ENCODE measurements at regions not wholly inside any gene's neighbourhood (a gene's known extent, or its start where the extent isn't known, plus 50 kb on each side); places are given as distances from the start of the nearest gene placed in this dataset.

- H3K27me3 ChIP-seq (ENCODE audit: insufficient read depth, poor library complexity, severe bottlenecking): no peaks in the 10 kb centered on the region
- no peak for TF ChIP-seq REST (IDR thresholded peaks at IDR 0.05; ENCODE audit: insufficient replicate concordance, low read depth)
- no peak for TF ChIP-seq SPI1 (IDR thresholded peaks at IDR 0.05; ENCODE audit: borderline replicate concordance, low read depth)
- no peak for TF ChIP-seq CTCF (IDR thresholded peaks at IDR 0.05; ENCODE audit: insufficient read depth, low read length)
- TF ChIP-seq GABPA (IDR thresholded peaks at IDR 0.05; ENCODE audit: low read depth): no peak
- no peak for TF ChIP-seq POLR2AphosphoS5 (IDR thresholded peaks at IDR 0.05; ENCODE audit: low read depth)
- H3K27ac ChIP-seq (replicated peaks): no peak overlapping the region
- no peak overlapping the region for H3K4me3 ChIP-seq (replicated peaks; ENCODE audit: insufficient read depth, low read length)
- DNase-seq (ENCODE audit: low read depth in 1 of 2, low spot score in 1 of 2): no peak
Measured at GRCh38 chr4:1539859-1540600, 133.8 kb upstream of the NKX1-1 start.

GRCh38 chr4:1538941-1539772 is 132.9 kb upstream of the NKX1-1 start:
- H3K4me3 ChIP-seq (replicated peaks; ENCODE audit: insufficient read depth, low read length): no peak overlapping the region
- TF ChIP-seq CTCF (IDR thresholded peaks at IDR 0.05; ENCODE audit: insufficient read depth, low read length) (no peak), SPI1 (IDR thresholded peaks at IDR 0.05; ENCODE audit: borderline replicate concordance, low read depth) (no peak), POLR2AphosphoS5 (IDR thresholded peaks at IDR 0.05; ENCODE audit: low read depth) (no peak), GABPA (IDR thresholded peaks at IDR 0.05; ENCODE audit: low read depth) (no peak)
- H3K27me3 ChIP-seq (ENCODE audit: insufficient read depth, poor library complexity, severe bottlenecking): no peaks in the 10 kb centered on the region
- H3K27ac ChIP-seq (replicated peaks): no peak overlapping the region
- DNase-seq (ENCODE audit: low read depth in 1 of 2, low spot score in 1 of 2): no peak

- TF ChIP-seq REST (IDR thresholded peaks at IDR 0.05; ENCODE audit: insufficient replicate concordance, low read depth) (no peak), CTCF (IDR thresholded peaks at IDR 0.05; ENCODE audit: insufficient read depth, low read length) (no peak), GABPA (IDR thresholded peaks at IDR 0.05; ENCODE audit: low read depth) (no peak), POLR2AphosphoS5 (IDR thresholded peaks at IDR 0.05; ENCODE audit: low read depth) (no peak), SPI1 (IDR thresholded peaks at IDR 0.05; ENCODE audit: borderline replicate concordance, low read depth) (no peak)
- Histone ChIP-seq H3K27ac (replicated peaks) (no peak overlapping the region), H3K4me3 (replicated peaks; ENCODE audit: insufficient read depth, low read length) (no peak overlapping the region), H3K27me3 (ENCODE audit: insufficient read depth, poor library complexity, severe bottlenecking) (no peaks in the 10 kb centered on the region)
- no peak for DNase-seq (ENCODE audit: low read depth in 1 of 2, low spot score in 1 of 2)
Measured at GRCh38 chr4:1538096-1538410, 131.8 kb upstream of the NKX1-1 start.
